Esophagus muscularis mucosa (tissue), 4 donors: ENCODE measurements at regions not wholly inside any gene's neighbourhood (a gene's known extent, or its start where the extent isn't known, plus 50 kb on each side); places are given as distances from the start of the nearest gene placed in this dataset.

ENCODE experiments used
- CTCF ChIP-seq, 3 experiments: fragments of 200-600 bp in 2 of 3; fragments of 450-650 bp in 1 of 3; sonication (generic) in 2 of 3; IDR thresholded peaks; one replicate each; pipeline ENCODE4 v1.5.1; 2017 to 2019; ENCODE audit warnings: antibody characterized with exemption in 3 of 3, mild to moderate bottlenecking in 2 of 3, moderate library complexity in 1 of 3
- EP300 ChIP-seq: sonication (generic); formaldehyde crosslinking; IDR thresholded peaks from one replicate; pipeline ENCODE4 v1.6.1; 2017; ENCODE audit warnings: antibody characterized with exemption
- POLR2A ChIP-seq: fragments of 450-650 bp; IDR thresholded peaks from one replicate; pipeline ENCODE4 v1.6.1; 2017; ENCODE audit warnings: antibody characterized with exemption, moderate library complexity, mild to moderate bottlenecking, low read depth
- POLR2AphosphoS5 ChIP-seq, 2 donors: sonication (generic); formaldehyde crosslinking; IDR thresholded peaks; one replicate each; pipeline ENCODE4 v1.6.1; 2017; ENCODE audit warnings: antibody characterized with exemption in 2 of 2

- TF ChIP-seq CTCF (IDR thresholded peaks at IDR 0.05) (no peak), EP300 (no peak), POLR2AphosphoS5 (IDR thresholded peaks at IDR 0.05) (no peak), POLR2A (no peak)
These were observed 128.1 kb upstream of the MAP1LC3B2 start for GRCh38 chr12:116430911-116431565.
